HG03565 (cell line): ENCODE measurements at regions not wholly inside any gene's neighbourhood (a gene's known extent, or its start where the extent isn't known, plus 50 kb on each side); places are given as distances from the start of the nearest gene placed in this dataset.

Experiments
- ATAC-seq: cut with Tn5 transposase; IDR thresholded peaks from one replicate; pipeline ENCODE4 v1.9.1; 2021; ENCODE audit warnings: mild to moderate bottlenecking, moderate library complexity; ENCODE audit not compliant: unreplicated experiment

DNA sequence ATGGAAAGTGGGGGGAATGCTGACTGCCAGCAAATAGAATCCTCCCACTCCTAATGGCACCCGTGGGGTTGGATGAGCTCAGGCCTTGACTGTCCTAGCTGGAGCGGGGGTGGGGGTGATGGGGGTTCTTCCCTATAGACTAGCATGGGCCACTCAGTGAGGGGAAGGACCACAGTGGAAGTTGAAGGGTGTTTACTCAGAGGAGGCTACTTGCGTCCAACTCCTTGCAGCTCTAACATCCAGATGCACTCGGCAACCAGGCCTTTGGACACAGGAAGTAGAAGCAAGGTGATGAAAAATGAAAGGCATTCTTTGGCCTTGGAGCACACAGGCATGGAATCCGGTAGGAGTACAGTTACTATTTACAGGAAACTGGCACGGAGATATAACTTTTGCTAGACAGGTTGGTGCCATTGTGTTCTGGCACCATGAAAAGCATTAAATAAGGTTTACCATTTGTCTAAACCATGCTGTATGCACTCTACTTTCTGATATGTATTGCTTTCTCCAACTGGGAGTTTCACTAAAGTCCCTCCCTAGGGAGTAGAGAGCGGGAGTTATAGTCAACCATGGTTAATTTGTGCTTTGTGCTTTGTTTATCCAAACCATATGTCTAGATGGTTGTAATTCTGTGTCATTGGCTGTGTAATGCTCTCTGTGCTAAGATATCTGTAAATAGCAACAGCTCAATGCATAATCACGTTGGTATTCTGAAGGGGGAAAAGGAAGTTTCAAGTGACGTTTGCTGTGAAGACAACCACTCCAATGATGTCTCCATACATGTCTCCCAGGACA is 125.3 kb downstream of the TSHZ3 start:
- ATAC-seq, result no peak

DNA sequence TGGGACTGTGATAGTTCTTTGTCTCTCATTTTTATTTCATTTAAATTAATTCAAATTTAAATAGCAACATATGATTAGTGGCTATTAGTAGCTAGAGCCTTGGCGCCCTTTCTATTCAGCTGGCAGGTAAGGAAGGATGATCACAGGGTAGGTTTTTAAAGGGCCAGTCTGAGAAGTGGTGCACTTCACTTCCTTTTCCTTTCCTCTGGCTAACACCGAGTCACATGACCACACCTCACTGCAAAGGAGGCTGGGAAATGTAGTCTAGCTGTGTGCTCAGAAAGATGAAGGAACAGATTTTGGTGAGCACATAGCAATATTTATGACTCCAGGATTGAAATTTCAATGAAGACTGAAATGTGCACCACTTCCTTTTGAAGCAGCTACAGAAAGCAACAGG is 128.7 kb downstream of the TSHZ3 start:
- no peak for ATAC-seq

DNA sequence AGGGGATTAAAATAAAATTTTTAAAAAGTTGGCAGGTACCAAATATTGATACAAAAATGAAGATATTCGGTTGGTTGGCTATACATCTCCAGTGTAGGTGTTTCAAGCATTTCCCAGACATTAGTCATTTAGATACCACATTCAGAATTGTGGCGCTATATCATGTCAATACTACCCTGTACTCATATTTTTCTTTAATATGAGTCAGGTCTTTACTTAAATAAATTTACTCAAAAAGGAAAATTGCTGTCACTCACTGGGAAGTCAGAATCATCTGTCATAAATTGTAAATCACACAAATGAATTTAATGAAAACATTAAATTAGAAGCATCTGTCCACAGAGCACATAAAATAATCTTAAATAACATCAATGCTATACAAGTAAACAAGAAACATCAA is 134.2 kb downstream of the TSHZ3 start:
- ATAC-seq, result no peak

DNA sequence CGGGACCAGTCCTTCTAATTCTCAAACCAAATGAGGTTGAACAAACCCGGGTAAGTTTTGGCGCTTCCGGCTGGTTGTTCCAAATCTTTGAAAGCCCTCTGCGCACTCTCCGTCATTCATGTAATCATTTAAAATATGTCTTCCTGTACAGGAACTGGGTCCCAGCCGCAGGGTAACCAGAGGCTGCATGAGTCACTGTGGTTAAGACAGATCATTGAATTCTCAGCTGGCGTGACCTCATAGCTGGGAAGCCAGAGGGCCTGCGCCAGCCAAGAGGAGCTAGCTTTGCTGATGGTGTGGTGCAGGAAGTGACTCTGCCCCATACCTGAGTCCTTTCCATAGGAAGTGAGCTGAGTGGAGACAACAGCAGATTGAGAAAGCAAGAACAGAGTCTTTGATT is 135.2 kb downstream of the TSHZ3 start:
- no peak for ATAC-seq

DNA sequence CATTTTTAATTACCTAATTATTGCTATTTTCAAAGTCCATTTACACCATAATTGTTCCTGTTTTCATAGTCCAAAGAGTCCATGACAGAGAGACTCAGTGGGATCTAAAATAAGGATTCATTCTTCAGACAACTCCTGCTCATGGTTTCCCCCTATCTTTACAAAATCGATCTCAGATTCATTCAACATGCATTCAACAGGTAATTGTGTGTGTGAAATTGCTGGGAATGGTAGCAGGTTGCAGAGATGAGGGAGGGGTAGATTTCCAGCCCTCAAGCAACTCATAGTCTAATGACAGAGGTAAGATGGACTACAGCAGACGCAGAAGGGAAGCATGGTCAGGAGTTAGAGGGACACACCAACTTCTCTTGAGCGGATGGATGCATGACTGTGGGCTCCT is 138.1 kb downstream of the TSHZ3 start:
- ATAC-seq, result no peak

DNA sequence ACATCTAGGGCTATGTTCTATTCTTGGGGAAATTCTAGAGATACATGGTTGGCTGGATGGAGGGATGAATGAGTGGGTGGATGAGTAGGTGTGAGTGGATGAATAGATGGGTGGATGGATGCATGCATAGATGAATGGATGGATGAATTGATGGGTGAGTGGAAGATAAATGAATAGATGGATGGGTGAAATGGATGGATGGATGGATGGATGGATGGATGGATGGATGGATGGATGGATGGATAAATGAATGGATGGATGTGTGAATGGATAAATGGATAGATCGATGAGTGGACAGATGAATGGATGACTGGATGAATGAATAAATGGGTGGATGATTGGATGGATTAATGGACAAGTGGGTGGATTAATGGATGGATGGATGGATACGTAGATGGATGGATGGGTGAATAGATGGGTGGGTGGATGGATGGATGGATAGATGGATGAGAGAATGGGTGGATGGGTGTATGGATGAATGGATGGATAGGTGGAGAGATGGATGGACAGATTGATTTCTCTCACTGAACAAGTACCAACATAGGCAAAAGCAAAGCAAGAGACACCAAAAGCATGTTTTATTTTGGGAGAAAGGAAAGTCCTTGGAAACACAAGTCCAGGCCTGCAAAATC is 143.2 kb downstream of the TSHZ3 start:
- ATAC-seq, result no peak

DNA sequence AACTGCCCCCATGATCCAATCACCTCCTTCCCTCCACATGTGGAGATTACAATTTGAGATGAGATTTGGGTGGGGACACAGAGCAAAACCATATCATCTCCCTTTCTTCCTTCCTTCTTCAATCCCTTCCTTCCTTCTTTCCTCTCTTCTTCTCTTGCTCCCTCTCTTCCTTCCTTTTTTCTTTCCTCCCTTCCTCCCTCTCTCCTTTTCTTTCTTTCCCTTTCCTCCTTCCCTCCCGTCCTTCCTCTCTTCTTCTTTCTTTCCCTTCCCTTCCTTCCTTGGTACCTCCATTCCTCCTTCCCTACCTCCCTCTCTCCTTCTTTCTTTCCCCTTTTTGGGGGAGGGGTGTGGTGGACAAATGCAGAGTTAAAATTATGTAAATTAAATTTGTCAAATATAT is 145.1 kb downstream of the TSHZ3 start:
- no peak for ATAC-seq

DNA sequence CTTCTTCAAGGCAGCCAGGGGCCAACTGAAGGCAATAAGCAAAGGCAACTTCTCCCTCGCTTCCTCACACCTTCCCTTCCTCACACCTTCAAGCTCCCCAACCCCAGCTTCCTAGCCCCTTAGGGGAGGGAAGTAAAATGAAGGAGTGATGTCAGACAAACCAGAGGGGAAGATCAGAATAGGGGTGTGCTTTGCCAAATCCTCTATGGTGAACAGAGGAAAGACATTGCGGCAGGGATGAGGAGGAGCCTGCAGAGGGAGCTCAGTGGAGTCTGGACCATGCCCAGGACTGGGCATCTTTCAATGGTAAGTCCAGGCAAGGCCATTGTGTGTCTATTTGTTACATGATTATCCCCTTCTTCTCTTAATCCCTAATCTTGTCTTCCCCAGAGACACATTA is 164.0 kb downstream of the TSHZ3 start:
- no peak for ATAC-seq

DNA sequence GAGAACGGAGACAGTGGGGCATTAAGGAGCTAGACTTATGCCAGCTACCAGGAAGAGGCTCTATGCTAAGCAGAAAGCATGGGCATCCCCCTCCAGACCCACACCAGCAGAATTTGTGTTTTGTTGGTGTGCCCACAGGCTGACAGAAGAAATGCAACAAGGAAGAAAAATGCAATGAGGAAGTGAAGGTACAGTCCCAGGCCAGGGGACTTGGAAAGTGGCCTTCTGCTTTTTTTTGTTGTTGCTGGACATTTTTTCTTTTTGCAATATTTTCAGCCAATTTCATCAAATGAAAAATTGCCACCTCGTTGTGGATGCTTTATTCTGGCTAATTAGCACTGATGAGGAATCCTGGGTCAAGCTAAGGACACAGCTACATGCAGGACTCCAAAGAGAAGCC is 167.7 kb downstream of the TSHZ3 start:
- ATAC-seq, result no peak

DNA sequence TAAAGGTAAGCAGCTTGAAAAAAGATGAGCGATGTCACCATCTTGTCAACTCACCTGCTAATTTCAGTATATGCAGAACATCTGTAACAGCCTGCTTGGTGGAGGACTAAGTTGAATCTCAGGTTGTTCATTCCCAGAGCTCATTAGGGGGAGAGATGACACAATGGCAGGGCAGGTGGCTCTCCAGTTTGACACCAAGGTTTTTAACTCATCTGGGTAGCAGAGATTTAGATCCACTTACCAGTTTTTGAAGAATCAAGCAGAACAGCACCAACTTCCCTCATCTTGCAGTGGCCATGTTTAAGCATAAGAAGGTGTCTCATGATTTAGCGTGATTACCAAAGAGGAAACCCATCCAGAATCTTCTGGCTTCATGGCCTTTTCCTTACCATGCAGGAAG is 168.3 kb downstream of the TSHZ3 start:
- no peak for ATAC-seq

DNA sequence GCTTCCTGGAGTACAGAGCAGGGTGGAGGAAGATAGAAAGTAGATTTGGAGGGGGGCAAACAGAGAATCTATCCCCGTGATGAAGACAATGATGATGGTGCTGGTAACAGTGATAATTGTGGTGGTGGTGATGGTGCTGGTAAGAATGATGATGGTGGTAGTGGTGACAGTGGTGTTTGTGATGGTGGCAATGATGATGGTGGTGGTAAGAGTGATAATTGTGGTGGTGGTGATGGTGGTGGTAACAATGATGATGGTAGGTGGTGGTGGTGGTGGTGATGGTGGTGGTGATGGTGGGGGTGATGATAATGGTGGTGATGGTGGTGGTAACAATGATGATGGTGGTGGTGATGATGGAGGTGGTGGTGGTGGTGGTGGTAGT is 169.8 kb downstream of the TSHZ3 start:
- no peak for ATAC-seq

DNA sequence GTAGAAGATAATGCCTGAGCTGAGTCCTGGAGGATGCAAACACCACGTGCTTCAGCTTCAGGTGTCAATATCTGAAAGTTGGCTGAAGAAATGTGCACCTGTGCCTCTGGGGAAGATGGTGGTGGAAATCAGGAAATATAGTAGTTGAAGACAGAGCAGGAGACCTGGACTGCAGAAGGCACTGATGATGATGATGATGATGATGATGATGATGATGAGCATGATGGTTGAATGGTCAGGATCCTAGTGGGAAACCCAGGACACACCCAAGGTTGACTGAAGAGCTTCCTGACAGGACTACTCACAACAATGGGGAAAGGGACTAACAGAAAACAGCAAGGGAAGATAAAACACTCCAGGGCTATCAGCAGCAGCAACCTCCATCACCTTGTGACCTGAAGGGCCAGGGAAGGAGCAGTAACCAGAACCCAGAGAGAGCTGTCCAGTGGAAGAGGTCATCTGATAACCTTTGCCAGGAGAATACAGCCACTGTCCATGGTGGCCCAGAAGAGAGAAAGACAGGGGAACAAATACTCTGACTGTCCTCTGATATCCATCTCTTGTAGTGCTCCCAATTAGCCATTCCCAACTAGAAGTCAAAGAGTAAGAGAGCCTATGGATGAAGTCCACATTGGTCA is 170.3 kb downstream of the TSHZ3 start:
- no peak for ATAC-seq

DNA sequence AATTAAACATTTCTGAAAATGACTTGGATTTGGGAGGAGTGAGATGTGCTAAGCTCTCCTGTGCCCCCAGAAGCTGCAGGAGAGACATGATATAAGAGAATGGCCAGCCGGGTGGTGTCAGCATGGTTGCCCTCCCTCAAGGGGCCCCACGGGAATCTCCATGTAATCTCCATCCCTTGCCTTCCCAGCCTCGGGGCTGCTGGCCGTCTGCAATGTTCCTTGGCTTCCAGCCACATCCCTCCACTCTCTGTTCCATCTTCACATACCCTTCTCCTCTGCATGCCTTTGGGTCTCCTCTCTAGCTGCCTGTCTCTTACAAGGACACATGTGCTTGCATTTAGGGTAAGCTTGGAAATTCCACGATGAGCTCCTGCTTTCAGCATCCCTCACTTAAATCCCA is 172.0 kb downstream of the TSHZ3 start:
- no peak for ATAC-seq

DNA sequence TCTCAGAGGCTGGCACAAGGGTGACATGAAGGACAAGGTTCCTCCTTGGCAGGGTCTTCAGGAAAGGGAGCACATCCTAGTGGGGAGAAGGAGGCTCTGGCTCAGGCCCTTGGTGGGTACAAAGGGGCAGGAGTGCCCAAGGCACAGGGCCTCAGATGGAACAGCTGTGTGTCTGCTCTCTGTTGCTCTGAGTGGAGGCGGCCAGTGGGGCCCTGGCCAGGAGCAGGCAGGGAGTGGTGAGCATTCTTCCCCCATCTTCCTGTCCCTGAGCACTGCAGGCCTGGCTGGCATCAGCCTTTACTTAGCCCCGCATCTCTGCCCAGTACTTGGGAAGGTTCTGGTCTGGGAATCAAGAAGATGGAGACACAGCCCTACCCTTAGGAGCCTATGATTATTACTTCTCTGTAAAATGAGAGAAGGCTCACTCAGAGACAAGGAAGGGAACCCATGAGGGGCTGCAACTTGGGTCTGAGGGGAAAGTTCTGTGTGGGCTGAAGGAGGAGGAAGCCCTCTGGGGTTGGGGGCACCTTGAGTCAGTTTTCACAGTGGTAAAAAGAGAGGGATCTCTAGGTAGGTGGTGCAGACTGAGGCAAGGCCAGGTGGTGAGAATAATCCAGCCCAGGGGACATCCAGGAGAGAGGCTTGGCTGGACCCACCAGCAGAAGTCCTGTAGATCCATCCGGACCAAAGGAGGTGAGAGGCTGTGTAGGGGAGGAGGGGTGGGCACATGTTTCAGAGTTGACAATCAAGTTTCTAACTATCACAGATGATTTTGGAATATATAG is 173.5 kb downstream of the TSHZ3 start:
- no peak for ATAC-seq

DNA sequence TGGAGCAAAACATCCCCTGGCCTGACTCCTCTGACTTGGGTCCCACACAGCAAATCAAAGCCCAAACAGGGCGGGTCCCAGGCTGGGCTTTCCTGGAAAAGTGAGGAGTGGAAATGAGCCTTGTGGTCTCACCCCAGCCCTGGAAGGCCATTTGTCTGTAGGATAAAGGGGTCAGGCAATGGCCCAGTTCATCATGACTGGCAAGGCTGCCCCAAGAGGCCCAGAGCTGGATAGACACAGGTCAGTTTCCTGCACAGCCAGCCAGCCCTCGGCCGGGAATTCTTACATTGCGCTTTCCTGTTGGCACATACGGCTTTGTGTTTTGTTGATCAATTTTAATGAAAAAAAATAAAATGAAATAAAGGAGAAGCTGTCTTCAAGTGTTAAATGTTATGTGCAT is 174.3 kb downstream of the TSHZ3 start:
- ATAC-seq, result no peak

DNA sequence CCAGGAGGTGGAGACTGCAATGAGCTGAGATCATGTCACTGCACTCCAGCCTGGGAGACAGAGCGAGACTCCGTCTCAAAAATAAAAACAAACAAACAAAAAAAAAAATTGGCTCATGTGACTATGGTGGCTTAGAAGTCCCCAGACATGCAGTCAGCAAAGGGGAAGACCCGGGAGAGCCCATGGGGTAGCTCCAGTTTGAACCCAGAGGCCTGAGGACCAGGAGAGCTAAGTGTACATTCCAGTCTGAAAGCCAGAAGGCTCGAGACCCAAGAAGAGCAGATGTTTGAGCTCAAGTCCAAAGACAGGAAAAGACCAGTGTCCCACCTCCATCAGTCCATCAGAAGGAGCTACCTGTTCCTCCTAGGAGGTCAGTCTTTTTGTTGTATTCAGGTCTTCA is 175.2 kb downstream of the TSHZ3 start:
- ATAC-seq, result no peak

DNA sequence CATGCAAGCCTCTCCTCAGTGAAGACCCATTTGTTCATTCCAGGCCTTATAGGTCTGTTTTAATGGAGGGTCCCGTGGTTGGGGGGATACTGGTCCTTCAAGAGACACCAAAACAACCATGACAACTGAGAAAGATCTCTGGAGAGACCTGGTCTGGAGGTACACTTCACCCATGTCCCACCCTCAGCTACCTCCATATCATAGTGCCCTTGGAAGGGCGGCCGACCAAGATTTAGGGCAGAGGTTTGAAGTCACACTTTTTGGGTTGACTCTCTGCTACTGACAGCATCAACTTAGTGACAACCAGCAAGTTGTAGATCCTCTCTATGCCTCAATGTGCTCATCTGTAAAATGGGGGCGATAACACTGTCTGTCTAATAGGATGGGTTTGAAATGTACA is 177.3 kb downstream of the TSHZ3 start:
- no peak for ATAC-seq

DNA sequence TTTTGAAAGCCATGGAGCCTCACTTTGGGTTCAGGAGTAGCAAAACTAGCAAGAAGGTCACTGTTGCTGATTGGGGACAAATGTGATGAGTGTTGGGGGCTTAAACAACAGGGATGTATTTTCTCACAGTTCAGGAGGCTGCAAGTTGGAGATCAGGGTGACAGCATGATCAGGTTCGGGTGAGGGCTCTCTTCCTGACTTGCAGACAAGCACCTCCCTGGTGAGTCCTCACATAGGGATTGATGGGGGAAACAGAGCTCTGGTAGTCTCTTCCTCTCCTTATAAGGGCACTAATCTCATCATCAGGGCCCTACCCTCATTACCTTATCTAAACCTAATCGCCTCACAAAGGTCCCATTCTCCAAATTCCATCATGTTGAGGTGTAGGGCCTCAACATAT is 179.2 kb downstream of the TSHZ3 start:
- no peak for ATAC-seq

DNA sequence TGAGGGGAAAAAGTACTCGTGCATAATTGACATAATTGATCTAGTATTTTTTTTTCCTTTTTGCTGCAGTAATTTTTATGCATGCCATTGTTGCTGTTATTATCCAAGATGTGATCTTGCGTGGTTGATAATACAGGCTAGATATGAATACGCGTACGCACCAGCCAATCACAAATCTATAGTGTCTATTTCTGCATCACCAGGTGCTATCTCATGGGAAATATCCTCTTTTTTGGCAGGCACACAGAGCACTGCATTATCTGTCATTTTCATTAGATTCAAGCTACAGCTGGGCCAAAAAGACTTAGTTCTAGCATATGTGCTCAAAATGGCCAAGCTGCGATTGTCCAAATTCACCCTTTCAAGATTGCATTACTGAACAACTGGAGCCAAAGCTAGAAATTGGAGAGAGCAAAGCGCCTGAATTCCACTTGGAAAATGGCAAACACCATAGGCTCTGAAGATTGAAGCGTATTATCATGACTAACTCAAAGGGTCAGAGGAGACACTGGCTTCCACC is 181.1 kb downstream of the TSHZ3 start:
- ATAC-seq, result no peak

DNA sequence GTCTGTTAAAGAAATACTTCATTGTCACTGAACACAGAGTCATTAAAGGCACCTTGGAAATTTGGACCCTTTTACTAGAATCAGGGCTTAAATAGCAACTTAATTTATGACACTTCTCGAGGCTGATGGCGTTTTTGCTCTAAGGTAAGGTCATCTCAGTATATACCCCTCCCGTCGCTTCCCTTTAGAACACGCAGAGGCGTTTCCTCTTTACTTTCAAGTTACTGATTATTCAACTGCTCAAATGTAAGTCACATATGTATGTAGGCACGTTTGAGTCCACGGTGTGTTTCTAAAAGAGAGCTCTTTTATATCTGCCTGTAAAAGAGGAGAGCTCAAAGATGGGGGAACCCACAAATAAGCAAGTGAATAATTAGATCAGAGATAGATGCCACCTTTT is 181.5 kb downstream of the TSHZ3 start:
- ATAC-seq, result no peak

DNA sequence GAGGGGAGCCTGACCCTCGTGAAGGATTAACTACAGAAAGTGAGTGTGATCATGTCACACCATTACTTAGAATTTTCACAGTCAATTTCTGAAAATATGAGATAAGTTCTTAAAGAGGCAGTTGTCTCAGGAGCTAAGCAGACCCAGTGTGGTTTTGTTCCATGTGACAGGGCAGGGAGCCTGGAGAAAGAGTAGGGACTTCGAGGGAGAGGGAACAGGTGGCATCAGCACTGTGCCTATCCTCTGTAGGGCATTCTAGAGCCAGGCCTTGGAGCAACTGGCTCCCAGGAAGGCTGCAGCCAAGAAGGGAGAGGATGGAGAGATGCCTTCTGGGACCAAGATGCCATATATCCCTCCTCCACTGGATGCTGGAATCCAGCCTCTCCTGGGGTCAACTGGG is 183.0 kb downstream of the TSHZ3 start:
- no peak for ATAC-seq
